ENCODE measurements at regions not wholly inside any gene's neighbourhood (a gene's known extent, or its start where the extent isn't known, plus 50 kb on each side); places are given as distances from the start of the nearest gene placed in this dataset.

GRCh38 chr6:14953836-14954235 is 292.0 kb upstream of the JARID2 start:
- TF ChIP-seq CTCF (IDR thresholded peaks at IDR 0.05; ENCODE audit: low read length) (no peak), EZH2 (optimal IDR thresholded peaks at IDR 0.05; ENCODE audit: low read depth, low read length) (no peak)

Data from MM.1S (cell line).